ENCODE measurements at regions not wholly inside any gene's neighbourhood (a gene's known extent, or its start where the extent isn't known, plus 50 kb on each side); places are given as distances from the start of the nearest gene placed in this dataset.

GRCh38 chr14:98608071-98609060, 663.6 kb downstream of the BCL11B start:
- no peak for DNase-seq

GRCh38 chr14:98612434-98613200, 659.4 kb downstream of the BCL11B start:
- no peak for DNase-seq

GRCh38 chr14:98614741-98615140, 657.3 kb downstream of the BCL11B start:
- DNase-seq, result no peak

- DNase-seq, result peak; percentile 63
These were observed 649.6 kb downstream of the BCL11B start for GRCh38 chr14:98622208-98623051.

- DNase-seq, result no peak
These were observed 648.1 kb downstream of the BCL11B start for GRCh38 chr14:98623788-98624415.

- DNase-seq, result no peak
These were observed 638.6 kb downstream of the BCL11B start for GRCh38 chr14:98633380-98633779.

GRCh38 chr14:98634043-98634820, 637.8 kb downstream of the BCL11B start:
- no peak for DNase-seq

GRCh38 chr14:98638366-98638765, 633.6 kb downstream of the BCL11B start:
- no peak for DNase-seq

GRCh38 chr14:98647754-98648153, 624.2 kb downstream of the BCL11B start:
- DNase-seq, result no peak

- no peak for DNase-seq
These were observed 621.0 kb downstream of the BCL11B start for GRCh38 chr14:98651037-98651436.

GRCh38 chr14:98665007-98665406, 607.0 kb downstream of the BCL11B start:
- DNase-seq, result no peak

- no peak for DNase-seq
These were observed 605.5 kb downstream of the BCL11B start for GRCh38 chr14:98666545-98666944.

- no peak for DNase-seq
These were observed 590.0 kb downstream of the BCL11B start for GRCh38 chr14:98682033-98682432.

GRCh38 chr14:98682726-98683125, 589.3 kb downstream of the BCL11B start:
- DNase-seq, result no peak

- DNase-seq, result no peak
These were observed 587.5 kb downstream of the BCL11B start for GRCh38 chr14:98684468-98684867.

GRCh38 chr14:98685725-98686124, 586.3 kb downstream of the BCL11B start:
- no peak for DNase-seq

GRCh38 chr14:98688446-98688845, 583.6 kb downstream of the BCL11B start:
- no peak for DNase-seq

GRCh38 chr14:98689951-98690350, 582.0 kb downstream of the BCL11B start:
- DNase-seq, result no peak

- DNase-seq, result no peak
These were observed 579.2 kb downstream of the BCL11B start for GRCh38 chr14:98692832-98693231.

- DNase-seq, result no peak
These were observed 577.5 kb downstream of the BCL11B start for GRCh38 chr14:98694541-98694940.

GRCh38 chr14:98695809-98696208, 576.2 kb downstream of the BCL11B start:
- no peak for DNase-seq

- no peak for DNase-seq
These were observed 573.7 kb downstream of the BCL11B start for GRCh38 chr14:98698341-98698740.

All from fibroblast of upper back skin (primary cell).